Activated naive CD8-positive, alpha-beta T cell treated with anti-CD3 and anti-CD28 coated beads, Interleukin-2, amount 50 U/mL, for 24 hours (primary cell): ENCODE measurements at regions not wholly inside any gene's neighbourhood (a gene's known extent, or its start where the extent isn't known, plus 50 kb on each side); places are given as distances from the start of the nearest gene placed in this dataset.
"Not testable (repeated sequence)": the region's sequence is repeated elsewhere in the genome, so short reads cannot be mapped to it uniquely, and the experiment has no call there.

ENCODE experiments used
- ATAC-seq: fragments of 150-1000 bp; cut with Tn5 transposase; one replicate; pipeline ENCODE4 v1.10.0; 2021
- DNase-seq: peaks from one replicate; pipeline ENCODE4 v3.0.0; 2021
- H3K27ac Mint-ChIP-seq: one replicate; pipeline ENCODE4 v1.8.0; 2021; ENCODE audit warnings: mild to moderate bottlenecking, mixed read lengths
- H3K27me3 Mint-ChIP-seq: one replicate; pipeline ENCODE4 v1.8.0; 2021; ENCODE audit warnings: mixed read lengths
- H3K36me3 Mint-ChIP-seq: one replicate; pipeline ENCODE4 v1.8.0; 2021; ENCODE audit warnings: low read depth, mixed read lengths
- H3K4me1 Mint-ChIP-seq: one replicate; pipeline ENCODE4 v1.8.0; 2021; ENCODE audit warnings: mixed read lengths
- H3K4me3 Mint-ChIP-seq: one replicate; pipeline ENCODE4 v1.8.0; 2021; ENCODE audit warnings: mild to moderate bottlenecking, moderate library complexity, mixed read lengths
- H3K9me3 Mint-ChIP-seq: one replicate; pipeline ENCODE4 v1.8.0; 2021; ENCODE audit warnings: mixed read lengths

DNA sequence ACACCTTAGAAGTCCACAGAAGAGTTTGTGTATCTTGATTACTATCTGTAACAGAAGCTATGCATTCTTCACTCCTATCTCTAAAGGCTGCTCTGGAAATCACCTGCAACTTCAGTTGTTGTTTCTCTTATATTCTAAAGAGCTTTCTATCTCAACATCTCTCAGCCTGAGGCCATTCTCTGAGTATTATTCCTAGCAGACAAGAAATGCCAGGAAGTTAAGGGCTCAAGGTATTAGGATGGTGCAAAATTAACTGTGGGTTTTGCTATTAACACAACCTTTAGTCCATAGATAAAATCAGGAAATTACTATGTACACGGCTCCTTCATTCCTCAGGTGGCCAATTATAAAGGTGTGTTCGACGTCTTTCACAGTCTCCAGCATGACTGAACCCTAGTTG is 257.2 kb upstream of the ZNF337 start:
- not testable (repeated sequence) for ATAC-seq, H3K27ac Mint-ChIP-seq, H3K4me3 Mint-ChIP-seq, DNase-seq, H3K36me3 Mint-ChIP-seq, H3K4me1 Mint-ChIP-seq, H3K9me3 Mint-ChIP-seq
- peaks cover 20% of the 10 kb centered on the region for H3K27me3 Mint-ChIP-seq

DNA sequence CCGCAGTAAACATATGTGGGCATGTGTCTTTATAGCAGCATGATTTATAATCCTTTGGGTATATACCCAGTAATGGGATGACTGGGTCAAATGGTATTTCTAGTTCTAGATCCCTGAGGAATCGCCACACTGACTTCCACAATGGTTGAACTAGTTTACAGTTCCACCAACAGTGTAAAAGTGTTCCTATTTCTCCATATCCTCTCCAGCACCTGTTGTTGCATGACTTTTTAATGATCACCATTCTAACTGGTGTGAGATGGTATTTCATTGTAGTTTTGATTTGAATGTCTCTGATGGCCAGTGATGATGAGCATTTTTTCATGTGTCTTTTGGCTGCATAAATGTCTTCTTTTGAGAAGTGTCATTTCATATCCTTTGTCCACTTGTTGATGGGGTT is 238.6 kb upstream of the ZNF337 start:
- not testable (repeated sequence) for ATAC-seq, H3K9me3 Mint-ChIP-seq, H3K36me3 Mint-ChIP-seq, H3K27me3 Mint-ChIP-seq, DNase-seq, H3K4me3 Mint-ChIP-seq, H3K4me1 Mint-ChIP-seq, H3K27ac Mint-ChIP-seq

DNA sequence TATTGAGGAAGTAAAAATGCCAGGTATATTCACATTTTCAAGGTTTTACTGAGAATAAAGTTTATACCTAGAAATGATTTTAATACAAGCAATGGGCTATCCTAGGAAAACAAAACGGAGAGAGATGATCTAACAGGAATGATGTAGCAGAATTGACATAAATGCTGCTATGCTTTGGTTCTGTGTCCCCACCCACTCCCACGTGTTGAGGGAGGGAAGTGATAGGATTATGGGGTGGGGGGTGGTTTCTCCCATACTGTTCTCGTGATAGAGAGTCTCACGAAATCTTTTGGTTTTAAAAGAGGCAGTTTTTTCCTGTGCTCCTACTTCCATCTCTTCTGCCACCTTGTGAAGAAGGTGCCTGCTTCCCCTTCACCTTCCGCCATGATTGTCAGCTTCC is 236.2 kb upstream of the ZNF337 start:
- H3K27me3 Mint-ChIP-seq, DNase-seq, H3K4me1 Mint-ChIP-seq, H3K27ac Mint-ChIP-seq, ATAC-seq, H3K36me3 Mint-ChIP-seq, H3K4me3 Mint-ChIP-seq, H3K9me3 Mint-ChIP-seq: not testable (repeated sequence)

DNA sequence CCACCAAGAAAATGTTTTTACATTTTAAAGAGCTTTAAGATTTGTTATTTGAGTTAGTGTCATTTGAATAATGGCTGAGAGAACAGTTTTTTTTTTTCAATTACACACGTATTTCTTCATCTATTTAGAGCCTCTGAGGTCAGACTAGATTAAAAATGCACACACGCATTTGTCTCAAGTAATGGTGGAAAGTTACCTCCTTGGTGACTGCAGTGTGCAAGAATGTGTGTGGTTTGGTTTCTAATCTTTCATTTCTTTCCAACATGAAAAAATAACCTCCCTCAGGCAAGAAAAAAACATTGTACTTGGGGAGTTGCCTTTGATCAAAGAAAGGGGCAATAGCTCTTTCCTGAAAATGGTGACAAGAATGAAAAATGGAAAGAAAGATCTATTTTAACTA is 235.5 kb upstream of the ZNF337 start:
- H3K27ac Mint-ChIP-seq, H3K4me1 Mint-ChIP-seq, H3K27me3 Mint-ChIP-seq, ATAC-seq, H3K9me3 Mint-ChIP-seq, H3K4me3 Mint-ChIP-seq, DNase-seq, H3K36me3 Mint-ChIP-seq: not testable (repeated sequence)

DNA sequence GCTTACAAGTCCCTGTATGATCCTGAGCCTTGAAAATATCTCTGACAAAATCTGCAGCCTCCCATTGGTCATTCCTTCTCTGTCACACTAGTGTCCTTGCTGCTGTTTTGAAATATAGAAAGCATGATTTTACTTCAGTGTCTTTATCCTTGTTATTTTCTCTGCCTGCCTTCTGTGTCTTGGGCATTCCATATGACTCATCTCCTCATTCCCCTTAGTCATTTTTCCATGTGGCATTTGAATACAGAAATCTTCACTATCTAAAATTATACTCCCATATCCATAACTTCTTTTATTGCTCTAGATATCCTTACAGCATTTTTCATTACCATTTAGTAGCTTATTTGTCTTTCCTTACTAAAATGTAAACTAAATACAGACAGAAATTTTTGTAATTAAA is 205.7 kb upstream of the ZNF337 start:
- DNase-seq, ATAC-seq, H3K27me3 Mint-ChIP-seq, H3K27ac Mint-ChIP-seq, H3K4me3 Mint-ChIP-seq, H3K4me1 Mint-ChIP-seq, H3K36me3 Mint-ChIP-seq, H3K9me3 Mint-ChIP-seq: not testable (repeated sequence)

DNA sequence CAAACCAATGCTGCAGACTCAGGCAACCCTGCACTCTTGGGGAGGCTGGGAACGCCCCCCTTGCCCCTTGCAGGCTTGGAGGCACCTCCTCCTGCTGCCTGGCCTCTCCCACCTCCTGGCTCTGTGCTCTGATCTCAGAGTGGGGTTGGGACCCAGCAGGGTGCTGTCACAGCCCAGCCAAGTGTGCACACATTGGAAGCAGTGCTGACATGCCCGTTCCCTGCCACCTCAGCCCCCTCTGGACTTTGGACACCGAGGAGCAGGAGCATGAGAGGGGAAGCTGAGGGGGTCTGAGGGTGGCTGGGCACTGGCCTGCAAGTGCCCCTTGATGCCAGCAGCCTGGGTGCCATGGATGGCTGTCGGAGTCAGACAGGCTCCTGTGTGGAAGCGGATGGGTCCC is 202.0 kb upstream of the ZNF337 start:
- H3K4me1 Mint-ChIP-seq, H3K27ac Mint-ChIP-seq, H3K4me3 Mint-ChIP-seq, H3K27me3 Mint-ChIP-seq, H3K9me3 Mint-ChIP-seq, DNase-seq, H3K36me3 Mint-ChIP-seq, ATAC-seq: not testable (repeated sequence)

DNA sequence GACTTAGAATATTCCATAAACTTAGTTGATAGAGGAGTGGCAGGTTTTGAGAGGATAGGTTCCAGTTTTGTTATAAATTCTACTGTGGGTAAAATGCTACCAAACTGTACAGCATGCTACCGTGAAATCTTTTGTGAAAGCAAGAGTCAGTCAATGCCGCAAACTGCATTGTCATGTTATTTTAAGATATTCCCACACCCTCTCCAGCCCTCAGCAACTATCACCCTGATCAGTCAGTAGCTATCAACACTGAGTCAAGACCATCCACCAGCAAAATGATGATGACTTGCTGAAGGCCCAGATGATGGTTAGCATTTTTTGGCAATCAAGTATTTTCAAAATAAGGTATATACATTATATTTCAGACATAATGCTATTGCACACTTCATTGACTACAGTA is 182.4 kb upstream of the ZNF337 start:
- not testable (repeated sequence) for H3K27me3 Mint-ChIP-seq, H3K27ac Mint-ChIP-seq, H3K36me3 Mint-ChIP-seq, ATAC-seq, H3K9me3 Mint-ChIP-seq, DNase-seq, H3K4me1 Mint-ChIP-seq, H3K4me3 Mint-ChIP-seq

DNA sequence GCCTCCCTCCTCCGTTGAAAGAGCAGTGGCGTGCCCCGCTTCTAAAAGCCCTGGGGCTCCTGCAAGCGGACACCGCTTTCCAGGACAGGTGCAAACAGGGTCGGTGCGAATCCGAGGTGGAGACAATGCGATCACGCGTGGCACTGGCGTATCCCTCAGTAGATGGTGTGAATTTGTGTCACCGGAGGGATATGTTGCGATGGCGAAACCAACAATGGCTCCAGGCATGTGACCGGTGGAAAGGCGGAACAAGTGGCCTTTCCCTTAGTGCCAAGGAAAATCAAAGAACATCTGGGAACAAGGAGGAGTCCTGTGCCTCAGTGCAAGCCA is 172.0 kb upstream of the ZNF337 start:
- not testable (repeated sequence) for H3K4me3 Mint-ChIP-seq, DNase-seq, H3K9me3 Mint-ChIP-seq, H3K36me3 Mint-ChIP-seq, ATAC-seq, H3K27ac Mint-ChIP-seq
- Mint-ChIP-seq H3K27me3 (peaks cover 48% of the 10 kb centered on the region), H3K4me1 (peaks cover 16% of the 10 kb centered on the region)

DNA sequence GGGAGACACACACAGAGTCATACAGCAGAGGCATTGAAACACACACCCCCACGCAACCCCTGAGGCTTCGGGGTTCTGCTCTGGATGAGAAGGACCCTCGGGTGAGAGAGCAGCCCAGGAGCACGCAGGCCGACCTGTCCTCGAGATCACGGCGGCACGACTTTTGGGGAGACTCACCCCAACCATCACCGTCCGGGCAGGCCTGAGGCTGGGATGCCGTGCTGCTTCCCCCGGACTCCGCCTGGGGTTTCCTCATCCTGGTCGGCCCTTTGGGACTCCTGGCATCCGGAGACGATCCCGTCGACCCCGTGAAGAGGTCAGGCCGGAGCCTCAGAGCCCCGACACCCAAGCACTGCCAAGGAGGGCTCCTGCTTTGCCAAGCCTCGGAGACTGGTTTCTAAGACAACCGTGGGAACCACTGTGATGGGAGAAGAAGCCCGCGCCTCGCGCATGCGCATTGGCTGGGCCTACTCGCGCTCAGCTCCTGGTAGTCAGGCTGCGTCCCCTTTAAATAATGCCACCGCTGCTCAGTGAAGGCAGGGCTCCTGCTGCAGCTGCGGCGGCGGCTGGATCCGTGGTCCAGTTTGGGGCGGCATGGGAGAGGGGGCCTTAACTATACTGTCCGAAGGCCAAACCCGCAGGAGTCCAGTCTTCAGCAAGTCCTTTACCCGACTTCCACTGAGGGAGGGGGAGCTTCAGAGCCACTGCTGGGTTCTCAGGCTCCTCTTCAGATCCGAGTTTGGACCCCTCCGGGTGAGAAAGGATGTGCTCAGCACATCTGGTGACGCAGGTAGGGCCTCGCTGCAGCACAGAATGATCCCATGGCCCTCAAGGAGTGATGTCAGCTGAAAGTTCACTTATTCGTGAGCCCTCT is 171.4 kb upstream of the ZNF337 start:
- Mint-ChIP-seq H3K27me3 (peaks cover 50% of the 10 kb centered on the region), H3K27ac (no peak overlapping the region), H3K4me1 (peaks cover 17% of the 10 kb centered on the region), H3K36me3 (no peaks in the 10 kb centered on the region), H3K4me3 (no peak overlapping the region), H3K9me3 (peaks cover 4% of the 10 kb centered on the region)
- DNase-seq (peak; percentile 72), ATAC-seq (peak; percentile 82)

DNA sequence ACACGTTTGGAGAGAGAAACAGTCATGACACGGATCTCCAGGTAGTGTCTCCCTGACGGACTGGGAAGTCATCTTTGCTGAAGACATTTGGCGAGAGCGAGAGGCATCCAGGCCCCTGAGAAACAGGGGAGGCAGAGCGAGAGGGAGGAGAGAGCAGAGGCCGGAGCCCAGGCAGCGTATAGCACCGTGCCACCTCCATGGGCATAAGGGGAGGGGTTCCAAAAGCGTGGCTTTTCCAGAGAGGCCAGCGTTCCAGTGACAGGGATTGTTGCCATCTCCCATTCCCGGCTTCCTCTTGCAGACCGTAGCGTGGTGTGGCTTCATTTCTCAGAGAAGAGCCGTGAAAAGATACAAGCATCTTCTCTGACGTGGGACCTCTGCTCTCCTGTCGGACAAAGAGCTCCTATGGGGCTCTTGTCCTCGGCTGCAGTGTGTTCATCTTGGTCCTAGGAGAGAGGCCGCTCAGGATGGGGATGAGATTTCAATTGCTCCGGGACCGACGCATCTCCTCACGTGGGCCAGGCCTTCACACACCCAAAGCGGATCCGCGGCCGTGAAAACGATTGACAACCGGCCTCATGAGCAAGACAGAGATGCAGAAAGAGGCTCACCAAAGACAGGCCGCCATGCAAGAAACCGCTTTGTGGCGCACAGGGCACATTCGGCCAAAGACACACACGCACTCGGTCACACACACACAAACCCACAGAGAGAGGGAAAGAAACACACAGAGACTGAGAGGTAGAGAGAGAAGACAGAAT is 170.5 kb upstream of the ZNF337 start:
- peaks cover 25% of the 10 kb centered on the region for H3K4me1 Mint-ChIP-seq
- not testable (repeated sequence) for H3K27ac Mint-ChIP-seq, ATAC-seq, H3K36me3 Mint-ChIP-seq, DNase-seq, H3K4me3 Mint-ChIP-seq, H3K9me3 Mint-ChIP-seq
- H3K27me3 Mint-ChIP-seq, result peaks cover 57% of the 10 kb centered on the region

DNA sequence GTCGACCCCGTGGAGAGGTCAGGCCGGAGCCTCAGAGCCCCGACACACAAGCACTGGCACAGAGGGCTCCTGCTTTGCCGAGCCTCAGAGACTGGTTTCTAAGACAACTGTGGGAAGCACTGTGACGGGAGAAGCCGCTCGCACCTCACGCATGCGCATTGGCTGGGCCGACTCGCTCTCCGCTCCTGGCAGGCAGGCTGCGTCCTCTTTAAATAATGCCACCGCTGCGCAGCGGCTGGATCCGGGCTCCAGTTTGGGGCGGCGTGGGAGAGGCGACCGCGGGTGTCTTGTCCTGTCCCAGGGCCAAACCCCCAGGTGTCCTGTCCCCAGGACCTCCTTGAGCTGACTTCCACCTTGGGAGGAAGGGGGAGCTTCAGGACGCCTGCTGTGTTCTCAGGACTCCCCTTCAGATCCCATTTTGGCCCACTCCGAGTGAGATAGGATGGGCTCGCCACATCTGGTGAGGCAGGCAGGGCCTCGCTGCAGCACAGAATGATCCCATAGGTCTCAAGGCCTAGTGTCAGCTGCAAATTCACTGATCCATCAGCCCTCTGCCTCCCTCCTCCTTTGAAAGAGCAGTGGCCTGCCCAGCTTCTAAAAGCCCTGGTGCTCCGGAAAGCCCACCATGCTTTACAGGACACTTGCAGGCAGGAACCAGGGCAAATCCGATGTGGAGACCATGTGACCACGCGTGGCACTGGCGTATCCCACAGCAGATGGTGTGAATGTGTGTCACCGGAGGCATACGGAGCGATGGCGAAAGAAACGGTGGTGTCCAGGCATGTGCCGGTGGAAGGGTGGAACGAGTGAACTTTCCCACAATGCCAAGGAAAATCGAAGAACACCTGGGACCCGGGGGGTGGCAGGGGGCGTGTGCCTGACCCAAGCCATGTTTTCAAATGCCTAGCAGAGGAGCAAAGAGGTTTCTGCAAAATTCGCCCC is 169.3 kb upstream of the ZNF337 start:
- peak; percentile 73 for DNase-seq
- peaks cover 4% of the 10 kb centered on the region for H3K9me3 Mint-ChIP-seq
- peak; percentile 38 for ATAC-seq

DNA sequence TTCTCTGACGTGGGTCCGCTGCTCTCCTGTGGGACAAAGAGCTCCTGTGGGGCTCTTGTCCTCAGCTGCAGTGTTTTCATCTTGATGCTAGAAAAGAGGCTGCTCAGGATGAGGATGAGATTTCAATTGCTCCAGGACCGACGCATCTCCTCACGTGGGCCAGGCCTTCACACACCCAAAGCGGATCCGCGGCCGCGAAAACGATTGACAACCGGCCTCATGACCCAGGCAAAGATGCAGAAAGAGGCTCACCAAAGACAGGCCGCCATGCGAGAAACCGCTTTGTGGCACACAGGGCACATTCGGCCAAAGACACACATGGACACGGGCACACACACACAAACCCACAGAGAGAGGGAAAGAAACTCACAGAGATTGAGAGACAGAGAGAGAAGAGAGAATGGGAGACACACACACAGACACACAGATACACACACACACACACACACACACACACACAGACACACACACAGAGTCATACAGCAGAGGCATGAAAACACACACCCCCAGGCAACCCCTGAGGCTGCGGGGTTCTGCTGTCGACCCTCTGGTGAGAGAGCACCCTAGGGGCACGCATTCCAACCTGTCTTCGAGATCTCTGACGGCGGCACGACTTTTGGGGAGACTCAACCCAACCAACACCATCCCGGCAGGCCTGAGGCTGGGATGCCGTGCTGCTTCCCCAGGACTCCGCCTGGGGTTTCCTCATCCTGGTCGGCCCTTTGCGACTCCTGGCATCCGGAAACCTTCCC is 168.5 kb upstream of the ZNF337 start:
- H3K27ac Mint-ChIP-seq, H3K9me3 Mint-ChIP-seq, DNase-seq, ATAC-seq, H3K36me3 Mint-ChIP-seq: not testable (repeated sequence)
- Mint-ChIP-seq H3K4me1 (peaks cover 37% of the 10 kb centered on the region), H3K4me3 (peak overlapping the region; percentile 37), H3K27me3 (peaks cover 76% of the 10 kb centered on the region)

More for the DNA sequence above, 169.3 kb upstream of the ZNF337 start:
- H3K36me3 Mint-ChIP-seq, result no peaks in the 10 kb centered on the region
- peaks cover 67% of the 10 kb centered on the region for H3K27me3 Mint-ChIP-seq
- no peak overlapping the region for H3K27ac Mint-ChIP-seq
- peak overlapping the region; percentile 37 for H3K4me3 Mint-ChIP-seq
- H3K4me1 Mint-ChIP-seq, result peaks cover 33% of the 10 kb centered on the region

DNA sequence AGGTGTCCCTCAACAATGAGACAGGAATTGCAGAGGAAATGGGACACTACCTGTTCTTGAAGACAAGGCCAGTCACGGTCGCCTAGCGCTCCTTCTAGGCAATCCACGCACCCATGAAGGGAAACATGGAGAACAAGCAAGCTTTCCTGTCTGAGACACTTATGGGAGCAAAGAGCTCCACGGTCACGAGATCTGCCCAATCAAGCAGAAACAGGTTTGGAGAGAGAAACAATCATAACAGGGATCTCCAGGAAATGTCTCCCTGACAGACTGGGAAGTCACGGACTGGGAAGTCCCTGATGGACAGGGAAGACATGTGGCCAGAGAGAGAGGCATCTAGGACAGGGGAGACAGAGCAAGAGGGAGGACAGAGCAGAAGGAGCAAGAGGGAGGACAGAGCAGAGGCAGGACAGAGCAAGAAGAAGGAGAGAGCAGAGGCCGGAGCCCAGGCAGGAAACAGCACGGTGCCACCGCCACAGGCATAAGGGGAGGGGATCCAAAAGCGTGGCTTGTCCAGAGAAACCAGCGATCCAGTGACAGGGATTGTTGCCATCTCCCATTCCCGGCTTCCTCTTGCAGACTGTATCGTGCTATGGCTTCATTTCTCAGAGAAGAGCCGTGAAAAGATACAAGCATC is 167.8 kb upstream of the ZNF337 start:
- DNase-seq, result no peak
- ATAC-seq, result no peak
- Mint-ChIP-seq H3K27ac (no peak overlapping the region), H3K4me1 (peaks cover 40% of the 10 kb centered on the region), H3K36me3 (no peaks in the 10 kb centered on the region), H3K4me3 (no peak overlapping the region), H3K9me3 (peaks cover 4% of the 10 kb centered on the region), H3K27me3 (peaks cover 80% of the 10 kb centered on the region)
